ENCODE measurements at regions not wholly inside any gene's neighbourhood (a gene's known extent, or its start where the extent isn't known, plus 50 kb on each side); places are given as distances from the start of the nearest gene placed in this dataset.

DNA sequence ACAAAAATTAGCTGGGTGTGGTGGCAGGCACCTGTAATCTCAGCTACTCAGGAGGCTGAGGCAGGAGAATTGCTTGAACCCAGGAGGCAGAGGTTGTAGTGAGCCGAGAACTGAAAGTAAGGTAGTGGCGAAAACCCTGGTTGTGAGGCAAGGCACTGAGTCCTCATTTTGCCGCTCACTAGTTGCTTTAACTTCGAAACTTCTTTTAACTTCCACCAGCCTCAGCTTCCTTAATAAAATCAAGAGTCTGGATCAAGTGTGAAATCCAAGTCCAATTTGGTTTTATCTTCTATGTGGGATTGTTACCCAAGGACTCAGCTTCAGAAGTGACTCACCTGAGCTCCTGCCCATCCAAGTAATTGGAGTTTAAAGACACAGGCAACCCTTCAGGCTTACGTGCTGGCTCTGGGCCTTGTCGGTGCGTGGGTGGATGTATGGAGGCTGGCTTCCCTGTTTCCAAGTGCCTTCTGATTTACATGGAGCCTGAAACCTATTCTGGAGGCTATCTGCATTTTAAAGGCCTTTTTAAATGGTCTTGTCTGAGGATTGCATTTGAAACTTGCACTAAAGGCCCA is 374.2 kb upstream of the ID2 start:
- no peak for DNase-seq

DNA sequence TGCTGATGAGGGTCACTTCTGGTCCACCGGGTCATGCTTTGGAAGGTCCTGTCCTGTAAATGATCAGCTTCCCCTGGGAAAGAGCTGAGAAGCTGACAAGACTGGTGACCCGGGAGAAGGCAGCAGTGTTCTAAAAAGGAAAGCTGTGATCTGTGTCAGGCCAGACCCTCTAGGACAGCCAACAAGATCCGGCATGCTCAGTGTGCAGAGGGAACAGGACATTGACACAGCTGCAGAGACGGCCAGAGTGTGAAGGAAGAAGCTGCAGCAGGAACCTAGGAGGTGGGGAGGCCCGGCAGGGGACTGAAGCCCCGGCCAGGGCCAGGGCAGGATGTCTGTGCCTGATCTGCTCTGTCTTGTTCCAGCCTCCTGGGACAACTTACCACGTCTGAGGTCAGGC is 372.7 kb upstream of the ID2 start:
- DNase-seq, result no peak

DNA sequence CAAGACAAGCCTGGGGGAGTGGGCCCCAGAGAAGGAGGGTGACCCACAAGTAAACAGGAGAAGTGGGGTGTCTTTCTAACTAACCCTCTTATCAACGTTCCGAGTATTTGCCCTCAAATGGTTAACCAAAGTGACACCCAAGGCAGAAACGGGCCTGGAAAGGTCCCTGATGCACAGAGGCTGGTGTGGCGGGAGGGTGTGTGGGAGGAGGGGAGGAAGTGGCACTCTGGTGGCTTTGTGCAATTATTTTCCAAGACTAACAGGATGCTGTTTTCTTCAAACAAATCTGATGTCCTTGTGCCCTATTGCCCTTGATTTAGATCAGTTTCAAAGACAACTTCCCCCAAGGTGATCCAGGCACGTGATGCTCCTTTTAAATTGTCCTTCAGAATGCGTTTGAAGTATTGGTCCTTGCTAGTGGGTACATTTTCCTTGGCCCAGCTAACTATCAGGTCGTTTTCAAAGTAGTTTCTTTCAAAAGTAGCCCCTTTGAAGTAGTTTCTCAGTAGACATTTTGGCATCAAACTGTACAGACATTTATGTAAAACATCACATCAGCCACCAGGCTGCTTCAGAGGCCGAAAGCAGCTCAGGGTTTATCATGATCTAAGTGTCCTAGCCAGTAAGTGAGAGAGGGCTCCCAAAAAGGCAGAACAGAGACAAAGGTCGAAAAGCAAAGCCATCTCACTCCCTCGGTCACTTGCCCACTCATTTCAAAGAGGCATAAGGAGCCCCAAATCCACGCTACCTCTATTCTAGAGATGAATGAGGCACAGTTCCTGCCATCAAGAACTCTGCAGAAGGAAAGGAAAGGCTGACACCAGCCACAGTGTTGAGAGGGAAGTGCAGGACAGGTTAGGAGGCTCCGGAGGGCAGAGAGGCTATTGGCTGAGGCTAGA is 371.1 kb upstream of the ID2 start:
- peak in 1 of 2 experiments; percentile 11 for DNase-seq

DNA sequence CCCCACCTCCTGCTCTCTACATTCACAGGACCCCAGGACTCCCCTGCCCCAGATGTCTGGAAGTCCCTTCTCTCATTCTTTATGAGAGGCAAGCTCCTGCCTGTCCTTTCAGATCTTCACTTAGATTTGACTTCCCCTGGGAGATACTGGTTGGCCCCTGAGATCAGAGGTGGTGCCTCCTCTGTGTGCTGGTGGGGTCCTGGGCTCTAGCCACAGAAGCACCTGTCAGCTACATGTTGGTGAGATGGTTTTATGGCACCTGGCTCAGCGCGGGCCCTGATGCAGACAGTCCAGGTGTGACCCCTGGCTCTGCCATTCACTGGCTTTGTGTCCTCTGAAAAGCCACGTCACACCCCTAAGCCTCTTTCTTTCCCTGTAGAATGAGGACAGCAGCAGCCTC is 369.6 kb upstream of the ID2 start:
- no peak for DNase-seq

DNA sequence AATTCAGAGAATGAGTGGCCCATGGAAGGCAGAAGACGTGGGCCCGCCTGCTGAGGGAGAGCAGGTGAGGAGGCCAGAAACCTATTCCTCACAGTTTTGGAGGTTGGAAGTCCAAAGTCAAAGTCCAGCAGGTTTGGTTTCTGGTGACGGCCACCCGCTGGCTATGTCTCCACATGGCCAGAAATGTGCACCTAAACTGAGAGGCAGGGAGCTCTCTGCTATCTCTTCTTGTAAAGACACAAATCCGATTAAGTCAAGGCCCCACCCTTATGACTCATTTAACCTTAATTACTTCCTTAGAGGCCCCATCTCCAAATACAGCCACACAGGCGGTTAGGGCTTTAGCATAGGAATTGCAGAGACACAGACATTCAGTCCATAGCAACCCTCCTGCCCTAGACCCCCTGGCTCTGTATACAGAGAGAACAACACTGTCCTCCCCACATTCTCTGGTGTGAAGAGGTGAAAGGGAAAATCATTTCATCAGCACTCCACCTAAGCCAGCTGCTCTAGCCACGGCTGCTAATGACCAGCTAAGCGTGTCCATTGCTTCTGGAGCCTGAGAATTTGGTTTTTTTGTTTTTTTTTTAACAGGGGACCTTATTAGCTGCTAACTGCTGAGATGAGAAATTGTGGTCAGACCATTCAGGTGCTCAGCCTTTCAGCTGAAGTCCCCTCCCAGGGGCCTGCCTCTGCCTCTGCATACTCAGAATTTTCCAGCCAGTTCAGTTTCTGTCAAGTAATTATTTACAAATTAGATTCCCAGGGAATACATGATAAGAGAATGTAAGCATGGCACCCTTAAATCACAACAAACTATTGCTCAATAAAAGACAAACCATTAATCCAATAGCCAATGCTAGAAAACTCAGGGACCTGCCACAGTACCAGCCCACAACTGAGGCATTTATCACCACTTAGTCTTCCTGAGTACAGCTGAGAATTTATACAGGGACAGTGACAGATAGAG is 368.7 kb upstream of the ID2 start:
- no peak for DNase-seq

DNA sequence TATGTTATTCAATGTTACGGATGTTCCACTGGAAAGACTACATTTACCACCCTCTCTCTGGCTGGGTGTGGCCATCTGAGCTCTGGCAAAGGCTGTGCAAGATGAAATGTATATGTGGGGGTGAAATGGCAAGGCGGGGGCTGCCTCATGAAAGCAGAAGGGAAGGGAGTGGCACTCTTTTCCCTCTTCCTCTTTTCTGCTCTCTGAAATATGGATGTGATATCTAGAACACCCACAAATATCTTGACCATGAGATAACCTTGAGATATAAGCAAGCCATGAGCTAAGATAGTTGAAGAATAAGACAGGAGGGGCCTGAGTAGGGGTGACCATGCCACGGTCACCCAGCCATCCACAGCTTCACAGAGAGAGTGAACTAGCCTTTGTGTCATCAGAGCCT is 367.8 kb upstream of the ID2 start:
- peak in 1 of 2 experiments; percentile 2 for DNase-seq

DNA sequence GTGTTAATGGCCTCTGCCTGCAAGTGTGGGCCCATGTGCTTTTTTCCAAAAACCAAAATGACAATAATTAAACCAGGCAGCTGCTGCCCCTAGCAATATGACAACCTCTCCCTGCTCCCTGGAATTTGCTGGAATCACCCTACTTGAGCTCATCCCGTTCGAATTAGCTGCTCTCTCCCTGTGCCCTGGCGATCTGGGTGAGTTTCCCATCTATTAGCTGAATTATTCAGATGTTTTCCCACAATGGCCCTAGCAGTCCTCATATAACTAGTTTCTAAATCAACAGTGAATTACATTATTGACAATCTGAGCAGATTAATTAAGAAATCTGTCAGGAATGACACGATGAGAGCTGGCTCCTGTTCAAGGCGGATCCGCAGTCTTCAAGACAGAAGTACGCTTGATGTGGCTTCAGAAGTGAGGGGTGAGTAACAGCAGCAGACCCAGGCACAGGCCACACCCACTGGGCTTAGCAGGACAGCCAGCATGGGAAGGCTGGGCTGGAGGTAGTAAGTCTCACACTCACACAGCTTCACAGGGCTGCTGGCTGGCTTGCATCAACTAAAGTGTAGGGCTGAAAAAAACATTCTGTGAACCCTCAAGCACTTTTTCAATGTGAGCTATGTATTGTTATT is 366.2 kb upstream of the ID2 start:
- no peak for DNase-seq

DNA sequence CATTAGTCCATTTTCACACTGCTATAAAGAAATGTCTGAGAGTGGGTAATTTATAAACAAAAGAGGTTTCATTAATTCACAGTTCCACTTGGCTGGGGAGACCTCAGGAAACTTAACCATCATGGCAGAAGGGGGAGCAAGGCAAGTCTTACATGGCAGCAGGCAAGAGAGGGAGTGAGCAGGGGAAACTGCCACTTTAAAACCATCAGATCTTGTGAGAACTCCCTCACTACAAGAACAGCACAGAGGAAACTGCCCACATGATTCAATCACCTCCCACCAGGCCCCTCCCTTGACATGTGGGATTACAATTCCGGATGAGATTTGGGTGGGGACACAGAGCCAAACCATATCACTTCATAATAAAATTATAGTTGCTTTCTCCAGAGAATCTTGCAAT is 365.5 kb upstream of the ID2 start:
- DNase-seq, result no peak

GRCh38 chr2:8317418-8317817 is 364.4 kb upstream of the ID2 start:
- DNase-seq, result no peak

DNA sequence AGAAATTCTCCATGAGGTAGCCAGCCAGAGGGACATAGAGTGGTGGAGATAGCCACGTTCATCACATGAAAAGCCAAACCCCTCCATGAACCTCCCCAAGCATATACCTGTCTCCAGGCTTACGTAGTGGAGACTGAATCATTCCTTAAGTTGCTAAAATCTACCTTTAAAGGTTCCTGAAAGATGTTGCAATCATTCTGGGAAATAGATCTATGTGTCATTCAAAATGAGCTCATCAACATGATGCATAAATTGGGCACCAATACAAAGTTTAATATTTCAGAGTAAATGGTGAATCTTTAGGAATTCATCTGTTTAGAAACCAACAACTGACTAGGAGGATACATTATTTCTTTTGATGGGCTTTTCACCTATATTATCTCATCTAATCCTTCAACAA is 362.6 kb upstream of the ID2 start:
- no peak for DNase-seq

GRCh38 chr2:8320311-8321066 is 361.4 kb upstream of the ID2 start:
- DNase-seq, result no peak

- no peak for DNase-seq
These were observed 359.2 kb upstream of the ID2 start for GRCh38 chr2:8322634-8323033.

GRCh38 chr2:8324164-8324856 is 357.5 kb upstream of the ID2 start:
- DNase-seq, result no peak

DNA sequence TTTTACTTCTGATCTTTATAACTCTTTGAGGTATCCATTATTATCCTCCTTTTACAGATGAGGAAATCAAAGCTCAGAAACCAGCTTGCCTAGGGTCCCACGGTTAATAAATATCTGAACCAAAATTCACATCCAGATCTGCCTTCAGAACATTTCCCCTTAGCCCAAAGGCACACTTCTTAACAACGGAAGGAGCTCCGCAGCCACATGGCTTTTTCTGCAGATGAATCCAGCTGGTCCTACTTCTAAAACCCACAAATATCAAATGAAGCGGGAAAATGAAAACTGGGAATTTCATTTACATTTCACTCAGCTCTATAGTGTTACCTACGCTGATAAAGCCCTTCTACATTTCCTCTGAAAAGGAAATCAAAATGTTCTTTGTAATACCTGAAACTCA is 357.0 kb upstream of the ID2 start:
- no peak for DNase-seq

GRCh38 chr2:8327371-8328100 is 354.3 kb upstream of the ID2 start:
- no peak for DNase-seq

GRCh38 chr2:8328217-8328616 is 353.6 kb upstream of the ID2 start:
- DNase-seq, result no peak

- no peak for DNase-seq
These were observed 351.9 kb upstream of the ID2 start for GRCh38 chr2:8329660-8330622.

GRCh38 chr2:8331068-8331467 is 350.8 kb upstream of the ID2 start:
- DNase-seq, result no peak

GRCh38 chr2:8332646-8333045 is 349.2 kb upstream of the ID2 start:
- no peak for DNase-seq
